Aorta (tissue), 5 donors: ENCODE measurements at regions not wholly inside any gene's neighbourhood (a gene's known extent, or its start where the extent isn't known, plus 50 kb on each side); places are given as distances from the start of the nearest gene placed in this dataset.
"Not testable (repeated sequence)": the region's sequence is repeated elsewhere in the genome, so short reads cannot be mapped to it uniquely, and the experiment has no call there.

Experiments
- ATAC-seq: fragments of 200-7000 bp; cut with Tn5 transposase; one replicate; pipeline ENCODE4 v1.9.1; 2022; ENCODE audit warnings: moderate library complexity; ENCODE audit not compliant: low FRiP score
- DNase-seq, 2 donors: peaks; one replicate each; pipeline ENCODE4 v3.0.0-alpha.2; 2020
- H3K27ac ChIP-seq, 2 donors: one replicate each; pipeline ENCODE4 v1.5.1; 2013; ENCODE audit warnings: low read length in 2 of 2, mild to moderate bottlenecking in 2 of 2, moderate library complexity in 2 of 2, control low read depth in 1 of 2, inconsistent platforms in 1 of 2, low read depth in 1 of 2
- H3K27me3 ChIP-seq, 2 donors: one replicate each; pipeline ENCODE4 v1.6.1; 2013; ENCODE audit warnings: control low read depth in 1 of 2, low read length in 1 of 2, mild to moderate bottlenecking in 1 of 2, moderate library complexity in 1 of 2; ENCODE audit not compliant: insufficient read depth in 2 of 2, control insufficient read depth in 1 of 2
- H3K36me3 ChIP-seq, 2 donors: one replicate each; pipeline ENCODE4 v1.6.1; 2013; ENCODE audit warnings: control low read depth in 1 of 2, low read length in 1 of 2, mild to moderate bottlenecking in 1 of 2; ENCODE audit not compliant: insufficient read depth in 2 of 2, control insufficient read depth in 1 of 2
- H3K4me1 ChIP-seq, 2 donors: one replicate each; pipeline ENCODE4 v1.6.1; 2013; ENCODE audit warnings: low read length in 2 of 2, control low read depth in 1 of 2, mild to moderate bottlenecking in 1 of 2, moderate library complexity in 1 of 2; ENCODE audit not compliant: insufficient read depth in 2 of 2, control insufficient read depth in 1 of 2
- H3K4me3 ChIP-seq, 2 donors: one replicate each; pipeline ENCODE4 v1.5.1; 2013; ENCODE audit warnings: low read length in 2 of 2, control low read depth in 1 of 2, mild to moderate bottlenecking in 1 of 2
- H3K9me3 ChIP-seq: one replicate; pipeline ENCODE4 v1.6.1; 2013; ENCODE audit warnings: mild to moderate bottlenecking, low read length; ENCODE audit not compliant: control insufficient read depth
- WGBS, 2 donors: extraction: QIAGEN DNeasy Blood & Tissue Kit; methylation state at CpG; one replicate each; pipeline ENCODE4 v1.1.7; 2013; 5-methylcytosine and 5-hydroxymethylcytosine counted together
- intact Hi-C, 2 donors: fragments of 100-400 bp; cut with DNase I; formaldehyde crosslinking; loops; one replicate each; pipeline versions ENCODE4 v1.14.2 to v1.15.0; 2022
- donor health status: healthy with polysubstance abuse.
- donor health status: Bipolar disorder and iron deficiency.
- donor health status: DM: no; HTN: no; CAD: no.
- donor health status: DM: no; HTN: no; CAD: no.
- donor health status: DM: yes; HTN: yes; CAD: no.

DNA sequence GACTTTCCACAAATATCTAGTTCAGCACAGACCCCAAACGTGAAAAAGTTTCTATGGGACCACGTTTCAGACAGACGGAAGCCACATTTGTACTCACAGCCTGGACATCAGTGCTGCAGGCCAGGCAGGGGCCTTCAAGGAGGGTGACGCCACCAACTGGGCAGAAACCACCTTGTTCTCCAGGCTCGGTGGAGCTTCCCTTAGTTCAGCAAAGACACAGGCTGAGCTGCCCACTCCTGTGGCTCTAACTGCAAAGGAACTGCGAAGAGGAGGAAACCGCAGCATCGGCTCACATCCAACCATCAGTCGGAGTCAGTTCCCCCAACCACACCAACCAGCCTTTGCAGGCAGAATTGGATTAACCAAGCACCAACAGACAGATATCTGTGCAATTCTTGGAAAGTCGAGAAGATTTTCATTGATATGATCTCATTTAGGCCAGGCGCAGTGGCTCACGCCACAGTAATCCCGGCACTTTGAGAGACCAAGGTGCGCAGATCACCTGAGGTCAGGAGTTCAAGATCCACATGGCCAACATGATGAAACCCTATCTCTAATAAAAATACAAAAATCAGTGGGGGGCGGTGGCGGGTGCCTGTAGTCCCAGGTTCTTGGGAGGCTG is 73.3 kb upstream of the CNEP1R1 start:
- Histone ChIP-seq H3K36me3 (no peaks in the 10 kb centered on the region), H3K4me1 (no peaks in the 10 kb centered on the region), H3K4me3 (no peak overlapping the region), H3K9me3 (peaks cover 6% of the 10 kb centered on the region), H3K27ac (no peak overlapping the region), H3K27me3 (no peaks in the 10 kb centered on the region)
- WGBS, 2 donors = 89 to 91% methylated on average over 16 of the region's 16 CpGs
- DNase-seq (no peak), ATAC-seq (no peak)
- intact Hi-C loops = no loop called here

DNA sequence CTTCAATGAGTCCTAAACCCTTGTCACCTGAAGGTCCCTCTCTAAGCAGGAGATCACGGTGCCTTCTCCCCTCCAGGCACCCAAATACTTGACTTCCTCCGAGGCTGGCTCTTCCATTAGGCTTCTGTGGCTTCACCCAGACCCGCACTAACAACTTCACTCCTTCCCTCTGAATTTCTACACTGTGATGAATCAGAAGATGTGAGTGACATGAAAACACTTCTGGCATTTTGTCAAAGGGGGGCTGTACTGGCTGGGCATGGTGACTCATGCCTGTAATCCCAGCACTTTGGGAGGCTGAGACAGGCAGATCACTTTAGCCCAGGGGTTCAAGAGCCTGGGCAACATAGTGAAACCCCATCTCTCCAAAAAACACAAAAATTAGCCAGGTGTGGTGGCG is 72.6 kb upstream of the CNEP1R1 start:
- DNase-seq (no peak), ATAC-seq (no peak)
- WGBS, 2 donors = 83 to 87% methylated on average over 4 of the region's 4 CpGs
- Histone ChIP-seq H3K9me3 (peaks cover 6% of the 10 kb centered on the region), H3K36me3 (no peaks in the 10 kb centered on the region), H3K4me3 (no peak overlapping the region), H3K4me1 (no peaks in the 10 kb centered on the region), H3K27ac (no peak overlapping the region), H3K27me3 (no peaks in the 10 kb centered on the region)
- intact Hi-C loops = no loop called here

DNA sequence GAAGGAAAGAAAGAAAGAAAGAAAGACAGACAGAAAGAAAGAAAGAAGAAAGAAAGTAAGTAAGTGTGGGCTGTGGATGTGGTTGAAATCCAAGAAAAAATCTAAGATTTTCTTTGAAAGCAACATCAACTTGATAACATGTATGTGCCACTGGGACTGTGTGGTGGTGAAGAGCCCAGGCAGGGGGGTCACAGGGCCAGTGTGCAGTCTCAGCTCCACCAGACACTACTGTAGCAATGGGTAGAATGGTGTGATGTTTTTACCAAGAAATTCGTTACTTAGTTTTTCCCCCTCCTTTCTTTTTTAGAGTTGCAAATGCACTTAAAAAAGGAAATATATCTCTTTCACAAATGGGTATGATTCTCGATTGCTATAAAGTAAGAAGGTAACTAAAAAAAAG is 71.9 kb upstream of the CNEP1R1 start:
- H3K27me3 ChIP-seq = no peaks in the 10 kb centered on the region
- no peaks in the 10 kb centered on the region for H3K4me1 ChIP-seq
- H3K4me3 ChIP-seq = no peak overlapping the region
- no peaks in the 10 kb centered on the region for H3K36me3 ChIP-seq
- ATAC-seq (no peak), DNase-seq (no peak)
- H3K9me3 ChIP-seq = peaks cover 4% of the 10 kb centered on the region
- intact Hi-C loops = no loop called here
- H3K27ac ChIP-seq = no peak overlapping the region
- WGBS, 2 donors = 41 to 68% methylated on average over 2 of the region's 2 CpGs

DNA sequence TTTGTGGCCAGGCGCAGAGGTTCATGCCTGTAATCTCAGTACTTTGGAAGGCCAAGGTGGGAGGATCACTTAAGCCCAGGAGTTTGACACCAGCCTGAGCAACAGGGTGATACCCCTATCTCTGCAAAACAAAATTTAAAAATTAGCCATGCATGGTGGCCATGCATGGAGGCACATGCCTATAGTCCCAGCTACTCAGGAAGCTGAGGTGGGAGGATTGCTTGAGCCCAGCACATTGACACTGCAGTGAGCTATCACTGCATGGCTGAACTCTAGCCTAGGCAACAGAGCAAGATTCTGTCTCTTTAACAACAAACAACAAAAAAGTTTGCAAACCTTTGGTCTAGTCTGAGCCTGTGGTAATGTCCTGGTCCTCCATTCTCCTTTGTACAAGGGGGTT is 69.2 kb upstream of the CNEP1R1 start:
- Histone ChIP-seq H3K4me1 (no peaks in the 10 kb centered on the region), H3K27me3 (no peaks in the 10 kb centered on the region), H3K9me3 (no peaks in the 10 kb centered on the region), H3K36me3 (no peaks in the 10 kb centered on the region), H3K27ac (no peak overlapping the region), H3K4me3 (no peak overlapping the region)
- DNase-seq (no peak), ATAC-seq (no peak)
- 96 to 100% methylated on average over 1 of the region's 1 CpG for WGBS, 2 donors
- intact Hi-C loops = no loop called here

DNA sequence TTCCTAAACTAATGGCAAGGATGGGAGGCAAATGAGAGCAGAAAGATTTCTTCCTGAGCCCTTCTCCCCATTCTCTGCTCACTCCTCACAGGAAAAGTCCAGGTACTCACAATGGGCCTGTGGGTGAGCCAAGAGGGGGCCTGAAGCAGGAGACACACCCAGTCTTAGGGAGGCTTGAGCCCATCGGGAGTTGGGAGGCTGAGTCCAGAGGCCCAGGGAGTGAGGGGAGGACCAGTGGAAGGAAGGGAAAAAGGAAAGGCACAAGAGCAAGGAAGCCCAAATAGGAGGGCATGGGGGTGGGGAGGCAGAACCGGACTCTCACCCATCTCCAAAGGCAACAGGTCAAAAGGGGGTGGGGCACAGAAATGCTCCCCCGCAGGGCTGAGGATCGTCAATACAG is 68.1 kb upstream of the CNEP1R1 start:
- Histone ChIP-seq H3K4me1 (no peaks in the 10 kb centered on the region), H3K4me3 (no peak overlapping the region), H3K36me3 (no peaks in the 10 kb centered on the region), H3K9me3 (no peaks in the 10 kb centered on the region), H3K27me3 (no peaks in the 10 kb centered on the region), H3K27ac (no peak overlapping the region)
- DNase-seq = no peak
- intact Hi-C loops = no loop called here
- 94 to 98% methylated on average over 4 of the region's 4 CpGs for WGBS, 2 donors
- ATAC-seq = no peak

DNA sequence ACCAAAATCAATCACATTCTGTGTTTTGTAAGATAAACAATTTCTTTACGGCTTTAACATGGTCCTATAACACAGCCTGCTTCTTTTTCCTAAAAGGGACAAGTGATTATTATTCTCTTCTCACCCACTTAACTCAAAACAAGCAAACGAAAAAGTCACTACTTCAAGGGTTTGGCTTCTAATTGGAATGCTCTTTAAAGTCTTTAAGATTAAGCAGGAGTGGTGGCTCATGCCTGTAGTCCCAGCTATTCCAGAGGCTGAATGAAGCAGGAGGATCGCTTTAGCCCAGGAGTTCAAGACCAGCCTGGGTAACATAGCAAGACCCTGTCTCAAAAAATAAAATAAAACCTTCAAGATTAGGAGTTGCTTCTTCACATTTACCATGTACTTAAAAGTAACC is 66.6 kb upstream of the CNEP1R1 start:
- no peak overlapping the region for H3K4me3 ChIP-seq
- ATAC-seq = no peak
- H3K27ac ChIP-seq = no peak overlapping the region
- H3K27me3 ChIP-seq = no peaks in the 10 kb centered on the region
- intact Hi-C loops = no loop called here
- DNase-seq = no peak
- H3K9me3 ChIP-seq = no peaks in the 10 kb centered on the region
- H3K36me3 ChIP-seq = no peaks in the 10 kb centered on the region
- no peaks in the 10 kb centered on the region for H3K4me1 ChIP-seq
- 71 to 73% methylated on average over 3 of the region's 3 CpGs for WGBS, 2 donors

DNA sequence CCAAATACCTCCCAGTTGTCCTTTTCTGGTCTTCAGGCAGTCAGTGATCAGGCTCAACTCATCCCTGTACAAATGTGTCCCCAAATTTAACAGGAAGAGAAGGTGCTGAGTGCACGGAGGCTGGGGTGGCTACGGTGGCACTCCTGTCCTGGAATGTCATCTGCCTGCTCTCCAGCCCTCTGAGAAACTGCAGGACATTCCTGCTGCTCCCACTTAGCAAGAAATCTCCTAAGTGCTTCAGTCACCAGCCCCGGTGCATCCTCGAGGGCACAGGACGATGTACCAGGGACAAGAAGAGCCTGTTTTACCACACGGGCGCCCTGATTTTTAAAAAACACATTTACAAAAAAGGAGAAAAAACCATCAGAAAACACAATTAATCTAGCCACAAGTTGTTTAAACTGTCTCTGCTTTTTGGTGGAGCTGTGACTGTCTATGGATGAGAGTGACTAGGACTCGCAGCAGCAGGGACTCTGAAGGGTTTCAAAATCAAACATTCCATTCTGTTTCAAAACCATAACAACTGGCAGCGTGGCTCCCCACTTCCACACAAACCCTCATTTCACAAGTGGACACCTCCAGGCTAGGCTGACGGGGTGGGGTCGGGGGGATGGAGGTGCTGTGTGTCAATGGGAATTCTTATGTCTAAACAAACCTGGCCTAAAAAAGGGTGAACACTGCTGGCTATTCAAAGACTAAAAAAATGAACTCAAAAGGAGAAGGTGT is 65.3 kb upstream of the CNEP1R1 start:
- ATAC-seq = no peak
- 91 to 93% methylated on average over 11 of the region's 11 CpGs for WGBS, 2 donors
- no peaks in the 10 kb centered on the region for H3K9me3 ChIP-seq

DNA sequence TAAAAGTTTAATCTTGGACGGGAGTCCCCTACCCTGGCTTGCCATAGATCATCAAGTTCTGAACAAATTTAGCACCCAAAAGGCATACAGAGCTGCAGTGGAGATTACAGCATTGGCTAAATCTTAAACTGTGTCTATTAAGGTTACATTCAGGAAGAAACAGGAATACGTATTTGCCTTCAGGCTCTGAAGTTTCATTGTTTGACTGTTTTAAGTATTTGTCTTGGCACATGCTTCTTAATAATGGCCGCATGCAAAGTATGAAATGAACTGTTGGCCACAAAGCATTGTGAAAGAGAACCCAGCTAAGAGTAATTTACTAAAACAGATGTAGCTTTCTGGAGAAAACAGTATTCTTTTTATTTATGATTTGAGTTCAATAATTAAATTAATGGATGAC is 63.9 kb upstream of the CNEP1R1 start:
- WGBS, 2 donors = 7 to 8% methylated on average over 3 of the region's 3 CpGs
- Histone ChIP-seq H3K36me3 (no peaks in the 10 kb centered on the region), H3K27ac (no peak overlapping the region), H3K9me3 (no peaks in the 10 kb centered on the region), H3K4me1 (no peaks in the 10 kb centered on the region), H3K4me3 (no peak overlapping the region), H3K27me3 (no peaks in the 10 kb centered on the region)
- intact Hi-C loops = no loop called here
- DNase-seq = no peak
- no peak for ATAC-seq

More for the DNA sequence above, 65.3 kb upstream of the CNEP1R1 start:
- intact Hi-C loops = no loop called here
- Histone ChIP-seq H3K4me1 (no peaks in the 10 kb centered on the region), H3K36me3 (no peaks in the 10 kb centered on the region), H3K27me3 (no peaks in the 10 kb centered on the region), H3K27ac (no peak overlapping the region), H3K4me3 (no peak overlapping the region)
- DNase-seq = no peak

DNA sequence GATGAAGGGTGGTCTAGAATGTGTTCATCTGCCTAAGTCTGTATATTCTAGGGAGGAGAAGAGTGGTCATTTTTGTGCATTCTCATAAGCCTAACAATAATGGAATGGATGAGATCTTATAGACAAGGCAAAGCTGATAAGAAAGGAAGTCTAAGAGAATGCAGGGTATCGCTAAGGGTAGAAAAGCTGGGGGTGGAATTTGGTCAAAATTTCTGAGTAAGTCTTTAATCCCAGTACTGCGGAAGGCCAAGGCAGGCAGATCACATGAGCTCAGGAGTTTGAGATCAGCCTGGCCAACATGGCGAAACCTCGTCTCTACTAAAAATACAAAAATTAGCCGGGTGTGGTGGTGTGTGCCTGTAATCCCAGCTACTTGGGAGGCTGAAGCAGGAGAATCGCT is 62.5 kb upstream of the CNEP1R1 start:
- H3K36me3 ChIP-seq, H3K27ac ChIP-seq, H3K4me3 ChIP-seq, DNase-seq, H3K27me3 ChIP-seq, H3K4me1 ChIP-seq, intact Hi-C loops, H3K9me3 ChIP-seq, ATAC-seq: not testable (repeated sequence)
- 97 to 100% methylated on average over 6 of the region's 6 CpGs for WGBS, 2 donors
